Uterus (tissue), 3 donors: ENCODE measurements at regions not wholly inside any gene's neighbourhood (a gene's known extent, or its start where the extent isn't known, plus 50 kb on each side); places are given as distances from the start of the nearest gene placed in this dataset.

Source experiments
- DNase-seq, 2 donors: peaks; one replicate each; pipeline ENCODE4 v3.0.0-alpha.2; 2019 to 2020
- H3K27ac ChIP-seq, 2 donors: fragments of 200-600 bp; sonication (generic); 1 replicate in 1 of 2; 2 replicates in 1 of 2; pipeline ENCODE4 v1.5.1; 2016 to 2018
- H3K27me3 ChIP-seq, 2 donors: fragments of 200-600 bp; sonication (generic); one replicate each; pipeline ENCODE4 v1.5.1; 2018 to 2019; ENCODE audit warnings: control low read depth in 1 of 2
- H3K36me3 ChIP-seq, 2 donors: fragments of 200-600 bp; sonication (generic); one replicate each; pipeline ENCODE4 v1.5.1; 2019; ENCODE audit warnings: control low read depth in 1 of 2
- H3K4me1 ChIP-seq, 2 donors: fragments of 200-600 bp; sonication (generic); one replicate each; pipeline ENCODE4 v1.5.1; 2018 to 2019; ENCODE audit warnings: control low read depth in 1 of 2
- H3K4me3 ChIP-seq, 2 donors: fragments of 200-600 bp; sonication (generic); 1 replicate in 1 of 2; 2 replicates in 1 of 2; pipeline ENCODE4 v1.5.1; 2018 to 2019; ENCODE audit warnings: mild to moderate bottlenecking in 1 of 2
- H3K9me3 ChIP-seq, 2 donors: fragments of 200-600 bp; sonication (generic); one replicate each; pipeline ENCODE4 v1.5.1; 2019; ENCODE audit warnings: control low read depth in 1 of 2
- POLR2A ChIP-seq, 2 donors: fragments of 450-650 bp; IDR thresholded peaks; one replicate each; pipeline ENCODE4 v1.6.1; 2016; ENCODE audit warnings: antibody characterized with exemption in 2 of 2, mild to moderate bottlenecking in 1 of 2, moderate library complexity in 1 of 2
- intact Hi-C: fragments of 100-400 bp; cut with DNase I; formaldehyde crosslinking; loops from one replicate; pipeline ENCODE4 v1.15.1; 2023; ENCODE audit warnings: low total_unique reads
- TF ChIP-seq, protein P1 (sequence below), 4 experiments: fragments of 200-600 bp in 2 of 4; fragments of 450-650 bp in 2 of 4; sonication (generic) in 2 of 4; IDR thresholded peaks; one replicate each; pipeline ENCODE4 v1.5.1; 2016 to 2019; ENCODE audit warnings: antibody characterized with exemption in 4 of 4, mild to moderate bottlenecking in 2 of 4, moderate library complexity in 1 of 4
- donor health status: DM: yes; HTN: yes; CAD: no.

DNA sequence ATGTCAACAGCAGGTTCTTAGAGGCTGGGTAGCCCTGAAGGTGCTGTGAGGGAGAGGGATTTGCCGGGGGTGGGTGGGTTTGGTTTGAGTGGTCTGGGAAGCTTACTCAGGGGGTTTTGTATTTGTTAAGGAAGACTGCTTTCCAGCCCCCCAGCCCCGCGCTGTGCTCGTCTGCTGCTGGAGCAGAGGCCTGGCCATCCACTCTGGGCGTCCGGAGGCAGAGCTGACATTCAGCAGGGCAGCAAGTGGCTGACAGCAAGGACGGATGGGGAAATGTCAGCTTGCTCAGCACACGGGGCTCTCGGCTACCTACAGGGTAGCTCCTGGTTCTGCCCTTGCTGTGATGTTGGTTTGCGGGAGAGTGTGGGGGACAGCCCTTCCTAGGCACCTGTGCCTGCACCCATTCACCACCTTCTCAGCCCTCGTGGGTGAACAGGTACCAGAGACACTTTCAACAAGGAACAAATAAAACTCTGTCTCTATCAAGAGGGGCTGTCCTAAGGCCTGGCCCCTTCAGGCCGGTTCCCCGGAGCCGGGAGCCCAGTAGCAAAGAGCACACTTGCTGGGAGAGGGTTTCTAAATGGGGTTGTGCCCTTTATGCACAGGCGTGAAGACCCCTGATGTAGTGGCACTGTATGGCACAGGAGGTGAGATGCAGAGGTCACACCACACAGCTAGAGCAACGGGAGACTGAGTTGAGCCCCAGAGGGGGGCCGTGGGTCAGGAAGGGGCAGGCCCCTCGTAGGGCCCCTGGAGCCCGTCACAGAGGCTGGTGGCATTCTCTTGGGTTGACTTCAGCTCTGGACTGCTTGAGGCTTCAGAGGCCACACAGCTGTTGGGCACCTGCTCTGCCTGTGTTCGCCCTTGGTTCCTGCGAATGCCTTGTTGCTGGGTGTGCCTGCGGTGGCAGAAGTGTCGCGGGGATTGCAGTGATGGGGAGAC is 72.2 kb upstream of the SHH start:
- Histone ChIP-seq H3K27me3 (no peaks in the 10 kb centered on the region), H3K27ac (no peak overlapping the region), H3K4me1 (no peaks in the 10 kb centered on the region), H3K9me3 (no peaks in the 10 kb centered on the region), H3K4me3 (no peak overlapping the region), H3K36me3 (no peaks in the 10 kb centered on the region)
- intact Hi-C loops = no loop called here
- no peak for TF ChIP-seq POLR2A (IDR thresholded peaks at IDR 0.05)
- TF ChIP-seq, protein P1, sequence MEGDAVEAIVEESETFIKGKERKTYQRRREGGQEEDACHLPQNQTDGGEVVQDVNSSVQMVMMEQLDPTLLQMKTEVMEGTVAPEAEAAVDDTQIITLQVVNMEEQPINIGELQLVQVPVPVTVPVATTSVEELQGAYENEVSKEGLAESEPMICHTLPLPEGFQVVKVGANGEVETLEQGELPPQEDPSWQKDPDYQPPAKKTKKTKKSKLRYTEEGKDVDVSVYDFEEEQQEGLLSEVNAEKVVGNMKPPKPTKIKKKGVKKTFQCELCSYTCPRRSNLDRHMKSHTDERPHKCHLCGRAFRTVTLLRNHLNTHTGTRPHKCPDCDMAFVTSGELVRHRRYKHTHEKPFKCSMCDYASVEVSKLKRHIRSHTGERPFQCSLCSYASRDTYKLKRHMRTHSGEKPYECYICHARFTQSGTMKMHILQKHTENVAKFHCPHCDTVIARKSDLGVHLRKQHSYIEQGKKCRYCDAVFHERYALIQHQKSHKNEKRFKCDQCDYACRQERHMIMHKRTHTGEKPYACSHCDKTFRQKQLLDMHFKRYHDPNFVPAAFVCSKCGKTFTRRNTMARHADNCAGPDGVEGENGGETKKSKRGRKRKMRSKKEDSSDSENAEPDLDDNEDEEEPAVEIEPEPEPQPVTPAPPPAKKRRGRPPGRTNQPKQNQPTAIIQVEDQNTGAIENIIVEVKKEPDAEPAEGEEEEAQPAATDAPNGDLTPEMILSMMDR (IDR thresholded peaks at IDR 0.05) = no peak
- no peak for DNase-seq

- no peak for TF ChIP-seq POLR2A (IDR thresholded peaks at IDR 0.05)
- TF ChIP-seq, protein P1 (IDR thresholded peaks at IDR 0.05) = no peak
These were observed 71.4 kb upstream of the SHH start for GRCh38 chr7:155883491-155884224.

GRCh38 chr7:155882596-155882995 is 70.3 kb upstream of the SHH start:
- intact Hi-C loops = no loop called here
- TF ChIP-seq POLR2A (IDR thresholded peaks at IDR 0.05) = no peak
- TF ChIP-seq, protein P1 (IDR thresholded peaks at IDR 0.05) = no peak
- no peak overlapping the region for H3K27ac ChIP-seq

More at GRCh38 chr7:155883491-155884224, 71.4 kb upstream of the SHH start:
- Histone ChIP-seq H3K36me3 (no peaks in the 10 kb centered on the region), H3K4me1 (no peaks in the 10 kb centered on the region), H3K9me3 (no peaks in the 10 kb centered on the region), H3K27me3 (no peaks in the 10 kb centered on the region), H3K27ac (no peak overlapping the region), H3K4me3 (no peak overlapping the region)
- intact Hi-C loops = no loop called here
- no peak for DNase-seq

GRCh38 chr7:155881471-155882350 is 69.4 kb upstream of the SHH start:
- no peak for TF ChIP-seq POLR2A (IDR thresholded peaks at IDR 0.05)
- TF ChIP-seq, protein P1 (IDR thresholded peaks at IDR 0.05) = no peak
- H3K27ac ChIP-seq = no peak overlapping the region

More at GRCh38 chr7:155882596-155882995, 70.3 kb upstream of the SHH start:
- Histone ChIP-seq H3K9me3 (no peaks in the 10 kb centered on the region), H3K36me3 (no peaks in the 10 kb centered on the region), H3K4me3 (no peak overlapping the region), H3K4me1 (no peaks in the 10 kb centered on the region), H3K27me3 (no peaks in the 10 kb centered on the region)
- no peak for DNase-seq

More at GRCh38 chr7:155881471-155882350, 69.4 kb upstream of the SHH start:
- Histone ChIP-seq H3K9me3 (no peaks in the 10 kb centered on the region), H3K36me3 (no peaks in the 10 kb centered on the region), H3K4me3 (no peak overlapping the region), H3K27me3 (no peaks in the 10 kb centered on the region), H3K4me1 (no peaks in the 10 kb centered on the region)
- no peak for DNase-seq
- intact Hi-C loops = no loop called here
